ENCODE measurements at regions not wholly inside any gene's neighbourhood (a gene's known extent, or its start where the extent isn't known, plus 50 kb on each side); places are given as distances from the start of the nearest gene placed in this dataset.

- Histone ChIP-seq H3K27ac (ENCODE audit: low read depth in 1 of 2, low read length in 1 of 2) (no peak overlapping the region), H3K27me3 (ENCODE audit: control insufficient read depth in 3 of 3, insufficient read depth in 3 of 3, low read length in 2 of 3) (no peaks in the 10 kb centered on the region), H3K36me3 (ENCODE audit: control insufficient read depth in 4 of 4, insufficient read depth in 4 of 4, low read length in 4 of 4) (no peaks in the 10 kb centered on the region), H3K9ac (ENCODE audit: insufficient read depth in 1 of 2, low read length in 2 of 2) (no peak overlapping the region), H3K4me3 (no peak overlapping the region), H3K9me3 (ENCODE audit: control insufficient read depth in 4 of 4, insufficient read depth in 3 of 4, low read length in 3 of 4) (peaks cover 0 to 14% (median 6%) of the 10 kb centered on the region in 4 donors), H3K4me1 (ENCODE audit: control insufficient read depth in 5 of 5, insufficient read depth in 5 of 5, low read length in 5 of 5) (peaks cover 0 to 4% (median 0%) of the 10 kb centered on the region in 5 donors)
- no peak for TF ChIP-seq CTCF (IDR thresholded peaks at IDR 0.05; ENCODE audit: control extremely low read depth, extremely low read depth)
- DNase-seq: peak in 2 of 3 donors; percentile 5 to 26
- ATAC-seq (ENCODE audit: insufficient read depth, low FRiP score): no peak
- WGBS, 2 donors: 67 to 69% methylated on average over 7 of the region's 7 CpGs
These were observed 61.8 kb downstream of the FOXB1 start for GRCh38 chr15:60065951-60066350.

- Histone ChIP-seq H3K4me1 (ENCODE audit: control insufficient read depth in 5 of 5, insufficient read depth in 5 of 5, low read length in 5 of 5) (peaks cover 0 to 2% (median 0%) of the 10 kb centered on the region in 5 donors), H3K4me3 (no peak overlapping the region), H3K9ac (ENCODE audit: insufficient read depth in 1 of 2, low read length in 2 of 2) (no peak overlapping the region), H3K9me3 (ENCODE audit: control insufficient read depth in 4 of 4, insufficient read depth in 3 of 4, low read length in 3 of 4) (peaks cover 0 to 5% (median 2%) of the 10 kb centered on the region in 4 donors), H3K27me3 (ENCODE audit: control insufficient read depth in 3 of 3, insufficient read depth in 3 of 3, low read length in 2 of 3) (no peaks in the 10 kb centered on the region), H3K27ac (ENCODE audit: low read depth in 1 of 2, low read length in 1 of 2) (no peak overlapping the region), H3K36me3 (ENCODE audit: control insufficient read depth in 4 of 4, insufficient read depth in 4 of 4, low read length in 4 of 4) (no peaks in the 10 kb centered on the region)
- WGBS, 2 donors: 67 to 82% methylated on average over 8 of the region's 8 CpGs
- DNase-seq: no peak
- no peak for ATAC-seq (ENCODE audit: insufficient read depth, low FRiP score)
- no peak for TF ChIP-seq CTCF (IDR thresholded peaks at IDR 0.05; ENCODE audit: control extremely low read depth, extremely low read depth)
These were observed 66.9 kb downstream of the FOXB1 start for GRCh38 chr15:60070838-60071493.

GRCh38 chr15:60072826-60073465 is 68.8 kb downstream of the FOXB1 start:
- Histone ChIP-seq H3K4me3 (no peak overlapping the region), H3K27me3 (ENCODE audit: control insufficient read depth in 3 of 3, insufficient read depth in 3 of 3, low read length in 2 of 3) (no peaks in the 10 kb centered on the region), H3K4me1 (ENCODE audit: control insufficient read depth in 5 of 5, insufficient read depth in 5 of 5, low read length in 5 of 5) (no peaks in the 10 kb centered on the region), H3K36me3 (ENCODE audit: control insufficient read depth in 4 of 4, insufficient read depth in 4 of 4, low read length in 4 of 4) (no peaks in the 10 kb centered on the region), H3K27ac (ENCODE audit: low read depth in 1 of 2, low read length in 1 of 2) (no peak overlapping the region), H3K9me3 (ENCODE audit: control insufficient read depth in 4 of 4, insufficient read depth in 3 of 4, low read length in 3 of 4) (peaks cover 0 to 5% (median 2%) of the 10 kb centered on the region in 4 donors), H3K9ac (ENCODE audit: insufficient read depth in 1 of 2, low read length in 2 of 2) (no peak overlapping the region)
- no peak for ATAC-seq (ENCODE audit: insufficient read depth, low FRiP score)
- no peak for TF ChIP-seq CTCF (IDR thresholded peaks at IDR 0.05; ENCODE audit: control extremely low read depth, extremely low read depth)
- 79 to 82% methylated on average over 5 of the region's 5 CpGs for WGBS, 2 donors
- no peak for DNase-seq

Data from lung (tissue), 11 donors.